ENCODE measurements at regions not wholly inside any gene's neighbourhood (a gene's known extent, or its start where the extent isn't known, plus 50 kb on each side); places are given as distances from the start of the nearest gene placed in this dataset.
"Not testable (repeated sequence)": the region's sequence is repeated elsewhere in the genome, so short reads cannot be mapped to it uniquely, and the experiment has no call there.

GRCh38 chr13:22789916-22790315, 390.9 kb upstream of the SGCG start:
- no peak for DNase-seq

- DNase-seq: no peak
These were observed 387.1 kb upstream of the SGCG start for GRCh38 chr13:22793598-22794134.

GRCh38 chr13:22800526-22801401, 380.0 kb upstream of the SGCG start:
- no peak for DNase-seq

- DNase-seq: no peak
These were observed 379.3 kb upstream of the SGCG start for GRCh38 chr13:22801402-22802003.

GRCh38 chr13:22812793-22813192, 368.0 kb upstream of the SGCG start:
- DNase-seq: no peak

GRCh38 chr13:22813531-22814377, 367.0 kb upstream of the SGCG start:
- DNase-seq: not testable (repeated sequence)

GRCh38 chr13:22814433-22814832, 366.3 kb upstream of the SGCG start:
- DNase-seq: not testable (repeated sequence)

- no peak for DNase-seq
These were observed 359.2 kb upstream of the SGCG start for GRCh38 chr13:22821589-22821988.

- DNase-seq: no peak
These were observed 355.6 kb upstream of the SGCG start for GRCh38 chr13:22825186-22825585.

GRCh38 chr13:22828081-22828480, 352.7 kb upstream of the SGCG start:
- no peak for DNase-seq

- DNase-seq: no peak
These were observed 344.3 kb upstream of the SGCG start for GRCh38 chr13:22836475-22836874.

- DNase-seq: no peak
These were observed 342.7 kb upstream of the SGCG start for GRCh38 chr13:22837980-22838647.

GRCh38 chr13:22839603-22840530, 340.9 kb upstream of the SGCG start:
- no peak for DNase-seq

GRCh38 chr13:22846551-22846950, 334.2 kb upstream of the SGCG start:
- DNase-seq: no peak

- no peak for DNase-seq
These were observed 332.2 kb upstream of the SGCG start for GRCh38 chr13:22848539-22849052.

- no peak for DNase-seq
These were observed 324.9 kb upstream of the SGCG start for GRCh38 chr13:22855926-22856325.

GRCh38 chr13:22858980-22859379, 321.8 kb upstream of the SGCG start:
- DNase-seq: not testable (repeated sequence)

GRCh38 chr13:22859411-22859810, 321.4 kb upstream of the SGCG start:
- DNase-seq: not testable (repeated sequence)

- no peak for DNase-seq
These were observed 318.8 kb upstream of the SGCG start for GRCh38 chr13:22861958-22862466.

- no peak for DNase-seq
These were observed 318.3 kb upstream of the SGCG start for GRCh38 chr13:22862478-22862877.

GRCh38 chr13:22866221-22866620, 314.6 kb upstream of the SGCG start:
- DNase-seq: no peak
